AG04450 (cell line): ENCODE measurements at regions not wholly inside any gene's neighbourhood (a gene's known extent, or its start where the extent isn't known, plus 50 kb on each side); places are given as distances from the start of the nearest gene placed in this dataset.

Source experiments
- CTCF ChIA-PET: fragments of 300-600, 350-600 bp; formaldehyde crosslinking; extraction: SDS; loops from one replicate; lab custom pipeline; 2022; ENCODE audit warnings: antibody characterized with exemption, inconsistent platforms; lab: Charles Lee
- POLR2A ChIA-PET: fragments of 350-600 bp; formaldehyde crosslinking; extraction: SDS; loops from one replicate; lab custom pipeline; 2021; ENCODE audit warnings: antibody characterized with exemption, inconsistent platforms; lab: Yijun Ruan, JAX
- DNase-seq: peaks from one replicate; pipeline ENCODE4 v3.0.0-alpha.2; 2011; ENCODE audit warnings: low read depth, low spot score
- H3K27ac ChIP-seq: one replicate; pipeline ENCODE4 v1.5.1; 2012; ENCODE audit warnings: low read depth, low read length, control low read depth
- H3K27me3 ChIP-seq: one replicate; pipeline ENCODE4 v1.6.0; 2012; ENCODE audit warnings: low read length; ENCODE audit not compliant: control insufficient read depth, insufficient read depth
- H3K4me3 ChIP-seq: 2 replicates; pipeline ENCODE4 v1.5.1; 2011; ENCODE audit warnings: mild to moderate bottlenecking, low read depth, low read length, control low read depth
- H3K9me3 ChIP-seq: 2 replicates; pipeline ENCODE4 v1.5.1; 2012; ENCODE audit warnings: low read length; ENCODE audit not compliant: control insufficient read depth, insufficient read depth
- TF ChIP-seq, protein P1 (sequence below): IDR thresholded peaks from 2 replicates; pipeline ENCODE4 v1.5.1; 2011; ENCODE audit warnings: low read depth, low read length, control low read depth, inconsistent platforms

DNA sequence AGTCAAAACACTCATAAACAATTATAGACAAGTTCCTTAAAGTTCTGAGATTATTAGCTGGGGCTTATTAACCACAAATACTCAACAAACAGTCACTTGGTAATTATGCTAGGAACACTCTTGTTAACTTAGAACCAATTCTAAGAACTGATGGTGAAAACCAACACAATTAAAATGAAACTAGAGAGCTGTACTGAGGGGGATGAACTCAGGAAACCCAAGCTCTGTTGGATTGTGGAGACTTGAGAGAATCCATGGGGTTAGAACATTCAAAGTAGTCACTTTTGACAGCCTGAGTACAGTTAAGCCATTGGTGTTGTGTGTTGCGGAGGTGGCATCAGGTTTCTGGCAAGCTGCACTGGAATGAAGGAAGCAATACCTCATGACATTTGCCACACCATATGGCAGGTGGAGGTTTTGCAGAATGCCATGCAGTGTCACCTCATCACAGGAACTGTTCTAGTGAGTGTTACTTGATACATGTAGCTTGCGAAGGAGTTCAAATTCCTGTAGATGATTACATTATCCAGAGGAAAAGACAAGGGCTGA lies 480.9 kb upstream of the CD180 start:
- Histone ChIP-seq H3K4me3 (no peak overlapping the region), H3K27ac (no peak overlapping the region), H3K9me3 (no peaks in the 10 kb centered on the region), H3K27me3 (no peaks in the 10 kb centered on the region)
- TF ChIP-seq, protein P1, sequence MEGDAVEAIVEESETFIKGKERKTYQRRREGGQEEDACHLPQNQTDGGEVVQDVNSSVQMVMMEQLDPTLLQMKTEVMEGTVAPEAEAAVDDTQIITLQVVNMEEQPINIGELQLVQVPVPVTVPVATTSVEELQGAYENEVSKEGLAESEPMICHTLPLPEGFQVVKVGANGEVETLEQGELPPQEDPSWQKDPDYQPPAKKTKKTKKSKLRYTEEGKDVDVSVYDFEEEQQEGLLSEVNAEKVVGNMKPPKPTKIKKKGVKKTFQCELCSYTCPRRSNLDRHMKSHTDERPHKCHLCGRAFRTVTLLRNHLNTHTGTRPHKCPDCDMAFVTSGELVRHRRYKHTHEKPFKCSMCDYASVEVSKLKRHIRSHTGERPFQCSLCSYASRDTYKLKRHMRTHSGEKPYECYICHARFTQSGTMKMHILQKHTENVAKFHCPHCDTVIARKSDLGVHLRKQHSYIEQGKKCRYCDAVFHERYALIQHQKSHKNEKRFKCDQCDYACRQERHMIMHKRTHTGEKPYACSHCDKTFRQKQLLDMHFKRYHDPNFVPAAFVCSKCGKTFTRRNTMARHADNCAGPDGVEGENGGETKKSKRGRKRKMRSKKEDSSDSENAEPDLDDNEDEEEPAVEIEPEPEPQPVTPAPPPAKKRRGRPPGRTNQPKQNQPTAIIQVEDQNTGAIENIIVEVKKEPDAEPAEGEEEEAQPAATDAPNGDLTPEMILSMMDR, result no peak
- ChIA-PET CTCF (interaction anchor here (1.4 kb wide), 1 partner anchor 1371 kb away, joined by 3 read pairs; no protein-coding TSS in a partner anchor), POLR2A (no interaction called here)
- no peak for DNase-seq

DNA sequence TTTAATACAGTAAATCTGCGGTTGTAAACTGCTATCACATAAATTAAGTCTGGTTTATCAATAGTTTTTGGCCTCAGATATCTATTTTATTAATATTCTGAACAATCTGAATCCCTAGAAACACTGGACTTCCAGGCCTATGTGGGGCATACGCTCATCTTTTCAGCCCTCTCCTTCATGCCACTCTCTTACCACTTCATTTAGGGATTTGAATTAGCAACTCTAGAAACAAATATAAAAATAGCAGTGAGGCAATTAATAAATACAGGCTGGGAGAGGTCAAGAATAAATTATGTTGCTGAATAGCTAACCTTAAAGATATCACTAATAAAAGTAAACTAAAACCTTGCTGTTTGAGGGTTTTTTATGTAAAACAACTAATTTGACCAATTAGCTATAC lies 480.3 kb upstream of the CD180 start:
- POLR2A ChIA-PET, result no interaction called here
- H3K4me3 ChIP-seq, result no peak overlapping the region
- TF ChIP-seq, protein P1, result no peak
- H3K27ac ChIP-seq, result no peak overlapping the region
- no peak for DNase-seq
- H3K27me3 ChIP-seq, result no peaks in the 10 kb centered on the region
- no peaks in the 10 kb centered on the region for H3K9me3 ChIP-seq
- CTCF ChIA-PET, result interaction anchor here (1.4 kb wide), 1 partner anchor 1370 kb away, joined by 3 read pairs; no protein-coding TSS in a partner anchor

DNA sequence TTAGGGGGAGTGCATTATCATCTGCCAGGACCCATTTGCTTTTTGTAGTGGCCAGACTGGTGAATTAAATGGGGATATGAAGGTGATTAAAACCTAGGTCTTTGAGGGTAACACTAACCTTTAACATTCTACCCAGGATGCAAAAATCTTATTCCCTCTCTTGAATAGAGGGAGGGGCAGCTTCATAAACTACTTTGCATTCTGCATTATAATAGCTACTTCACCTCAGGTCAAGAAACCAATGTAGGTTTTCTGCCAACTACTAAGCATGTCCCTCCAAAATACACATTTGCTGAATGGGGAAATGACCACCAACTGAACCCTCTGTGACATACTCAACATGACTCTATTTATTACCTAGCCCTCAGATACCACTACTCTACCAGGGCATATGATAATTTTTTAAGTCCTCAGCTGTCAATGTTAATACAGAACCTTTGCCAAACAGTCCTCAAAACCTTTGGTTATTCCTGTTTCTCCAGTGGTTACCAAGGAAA lies 477.6 kb upstream of the CD180 start:
- ChIA-PET POLR2A (no interaction called here), CTCF (no interaction called here)
- Histone ChIP-seq H3K27me3 (no peaks in the 10 kb centered on the region), H3K9me3 (peaks cover 3% of the 10 kb centered on the region; the same call in 1 of the 2 replicates), H3K27ac (no peak overlapping the region), H3K4me3 (no peak overlapping the region)
- TF ChIP-seq, protein P1, result no peak
- no peak for DNase-seq

DNA sequence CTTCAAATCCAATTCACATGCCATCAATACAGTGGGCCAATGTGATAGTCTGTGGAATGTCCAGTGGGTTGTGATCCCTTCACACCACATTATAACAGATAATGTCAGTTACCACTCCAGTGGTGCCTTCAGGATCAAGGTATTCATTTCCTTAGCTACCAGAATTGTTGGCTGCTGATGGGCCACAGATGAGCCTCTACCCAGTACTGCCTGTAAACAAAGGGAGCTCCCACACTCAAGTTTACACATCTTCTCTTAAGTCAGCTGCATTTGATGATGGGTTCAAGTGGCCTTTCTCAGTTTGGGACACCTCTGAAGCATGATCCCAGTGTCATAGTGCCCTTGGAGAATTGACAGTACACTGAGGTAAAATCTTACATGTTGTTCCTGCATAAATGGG lies 477.0 kb upstream of the CD180 start:
- ChIA-PET POLR2A (no interaction called here), CTCF (no interaction called here)
- H3K27ac ChIP-seq, result no peak overlapping the region
- TF ChIP-seq, protein P1, result no peak
- peaks cover 4% of the 10 kb centered on the region; the same call in 1 of the 2 replicates for H3K9me3 ChIP-seq
- H3K27me3 ChIP-seq, result no peaks in the 10 kb centered on the region
- H3K4me3 ChIP-seq, result no peak overlapping the region
- no peak for DNase-seq

DNA sequence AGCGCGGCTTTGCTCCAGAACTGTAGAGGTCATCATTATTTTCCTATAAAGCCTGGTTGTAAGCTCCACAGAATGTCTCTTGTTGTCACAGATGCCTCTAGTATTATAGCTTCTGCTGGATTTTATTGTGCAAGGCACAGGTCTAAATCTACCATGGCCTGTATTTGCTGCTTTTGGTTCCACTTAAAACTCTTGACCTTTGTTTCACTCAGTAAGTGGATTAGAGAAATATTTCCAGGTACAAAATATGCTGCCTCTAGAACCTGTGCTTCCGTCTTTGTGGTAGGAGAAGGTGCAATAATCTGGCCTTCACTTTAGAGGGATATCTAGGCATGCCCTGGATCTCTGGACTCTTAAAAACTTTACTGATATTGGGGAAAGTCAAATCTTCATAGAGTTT lies 476.6 kb upstream of the CD180 start:
- Histone ChIP-seq H3K27me3 (no peaks in the 10 kb centered on the region), H3K4me3 (no peak overlapping the region), H3K9me3 (peaks cover 4% of the 10 kb centered on the region; the same call in 1 of the 2 replicates), H3K27ac (no peak overlapping the region)
- ChIA-PET POLR2A (no interaction called here), CTCF (no interaction called here)
- TF ChIP-seq, protein P1, result no peak
- DNase-seq, result no peak
